ENCODE measurements at regions not wholly inside any gene's neighbourhood (a gene's known extent, or its start where the extent isn't known, plus 50 kb on each side); places are given as distances from the start of the nearest gene placed in this dataset.
A peak's percentile ranks its signal among the peaks of the same experiment; 100 is the strongest.
"Not testable (repeated sequence)": the region's sequence is repeated elsewhere in the genome, so short reads cannot be mapped to it uniquely, and the experiment has no call there.

DNA sequence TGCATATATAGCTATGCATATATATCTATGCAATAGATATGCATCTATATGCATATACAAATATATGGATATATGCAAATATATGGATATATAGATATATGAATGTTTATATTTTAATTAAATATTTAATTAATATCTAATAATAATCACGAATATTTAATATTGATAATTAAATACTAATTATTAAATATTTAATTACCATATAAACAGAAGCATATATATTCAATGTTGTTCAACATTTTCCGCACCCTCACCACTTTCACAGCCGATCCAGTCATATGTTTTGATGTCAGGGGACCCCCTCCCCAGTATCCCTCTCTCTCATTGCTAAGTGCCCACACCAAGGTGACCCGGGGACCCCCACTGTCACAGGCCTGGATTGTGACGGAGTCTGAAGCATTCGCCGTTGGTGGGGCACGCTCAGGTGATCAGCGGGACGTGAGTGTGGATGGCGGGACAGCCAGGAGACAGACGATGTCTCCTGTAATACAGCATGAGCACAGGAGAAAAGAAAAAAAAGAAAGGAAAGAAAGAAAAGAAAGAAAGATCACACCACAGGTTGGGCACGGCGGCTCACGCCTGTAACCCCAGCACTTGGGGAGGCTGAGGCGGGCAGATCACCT, 199.7 kb downstream of the CRLF2 start:
- DNase-seq: no peak

DNA sequence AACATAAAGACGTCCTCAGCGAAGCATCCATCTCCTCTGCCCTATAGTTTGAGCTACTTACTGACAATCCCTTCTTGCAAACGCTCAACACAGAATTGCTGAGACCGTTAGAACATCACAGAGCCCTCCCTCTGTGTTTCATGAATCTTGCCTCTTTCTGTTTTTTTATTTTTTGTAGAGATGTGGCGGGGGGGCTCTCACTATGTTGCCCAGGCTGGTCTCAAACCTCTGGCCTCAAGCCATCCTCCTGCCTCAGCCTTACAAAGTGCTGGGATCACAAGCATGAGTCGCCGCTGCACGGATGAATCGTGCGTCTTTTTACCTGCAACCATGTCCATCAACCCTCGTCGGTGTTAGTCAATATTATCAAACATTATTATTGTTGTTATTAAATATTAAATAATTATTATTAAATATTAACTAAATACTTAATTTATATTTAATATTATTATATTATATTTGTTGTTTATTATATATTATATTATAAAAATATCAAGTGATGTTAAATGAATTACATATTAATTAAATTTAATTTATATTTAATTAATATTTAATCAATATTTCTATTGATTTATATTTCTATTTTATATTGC, 200.7 kb downstream of the CRLF2 start:
- DNase-seq: peak in 1 of 5 donors; percentile 11

DNA sequence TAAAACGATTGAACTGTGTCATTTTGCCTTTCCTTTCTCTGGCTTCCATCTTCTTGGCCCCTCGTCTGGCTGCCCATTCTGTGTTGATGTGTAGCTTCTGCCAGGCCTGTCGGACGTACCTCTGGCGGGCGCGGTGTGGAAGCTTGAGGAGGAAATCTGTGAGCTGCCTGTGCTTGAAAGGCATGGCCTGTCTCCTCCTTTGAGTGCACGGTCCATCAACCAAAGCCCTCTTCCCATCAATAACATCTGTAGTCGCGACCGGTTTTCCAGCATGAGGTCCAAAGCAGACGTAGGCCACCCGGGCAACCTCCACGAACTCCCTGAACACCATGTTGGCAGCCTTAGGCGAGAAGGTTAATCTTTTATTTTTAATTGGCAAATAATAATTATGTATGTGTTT, 202.7 kb downstream of the CRLF2 start:
- no peak for DNase-seq

DNA sequence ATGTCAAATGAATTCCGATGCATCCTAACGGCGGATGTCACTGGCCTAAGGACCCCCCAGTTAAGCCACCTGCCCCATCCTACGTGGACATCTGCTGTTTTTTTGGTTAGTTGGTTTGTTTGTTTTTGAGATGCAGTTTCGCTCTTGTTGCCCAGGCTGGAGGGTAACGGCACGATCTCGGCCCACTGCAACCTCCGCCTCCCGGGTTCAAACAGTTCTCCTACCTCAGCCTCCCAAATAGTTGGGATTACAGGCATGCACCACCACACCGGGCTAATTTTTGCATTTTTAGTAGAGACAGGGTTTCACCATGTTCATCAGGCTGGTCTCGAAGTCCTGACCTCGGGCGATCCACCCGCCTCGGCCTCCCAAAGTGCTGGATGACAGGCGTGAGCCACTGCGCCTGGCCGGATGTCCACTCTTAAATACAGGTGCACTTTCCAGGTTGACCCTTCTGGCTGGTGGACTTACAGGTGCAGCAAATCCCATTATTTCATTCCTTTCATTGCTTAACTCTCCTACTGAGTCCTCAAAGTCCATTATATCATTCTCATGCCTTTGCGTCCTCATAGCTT, 206.2 kb downstream of the CRLF2 start:
- no peak for DNase-seq

DNA sequence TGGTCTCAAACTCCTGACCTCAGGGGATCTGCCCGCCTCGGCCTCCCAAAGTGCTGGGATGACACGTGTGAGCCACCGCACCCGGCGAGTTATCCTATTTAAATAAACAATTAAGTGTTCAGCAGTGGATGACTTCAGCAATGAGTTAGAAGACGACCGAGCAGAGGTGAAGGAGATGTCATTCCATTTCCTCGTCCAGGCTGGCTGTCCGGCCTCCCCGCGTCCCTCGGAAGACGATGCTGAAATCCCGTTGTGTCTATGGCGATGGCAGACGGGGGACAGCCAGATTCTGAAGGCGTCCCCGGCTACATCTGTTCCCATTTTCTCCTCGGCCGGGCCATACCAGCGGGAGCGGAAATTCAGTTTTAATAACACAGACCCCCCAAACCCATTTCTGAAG, 209.8 kb downstream of the CRLF2 start:
- DNase-seq: no peak

DNA sequence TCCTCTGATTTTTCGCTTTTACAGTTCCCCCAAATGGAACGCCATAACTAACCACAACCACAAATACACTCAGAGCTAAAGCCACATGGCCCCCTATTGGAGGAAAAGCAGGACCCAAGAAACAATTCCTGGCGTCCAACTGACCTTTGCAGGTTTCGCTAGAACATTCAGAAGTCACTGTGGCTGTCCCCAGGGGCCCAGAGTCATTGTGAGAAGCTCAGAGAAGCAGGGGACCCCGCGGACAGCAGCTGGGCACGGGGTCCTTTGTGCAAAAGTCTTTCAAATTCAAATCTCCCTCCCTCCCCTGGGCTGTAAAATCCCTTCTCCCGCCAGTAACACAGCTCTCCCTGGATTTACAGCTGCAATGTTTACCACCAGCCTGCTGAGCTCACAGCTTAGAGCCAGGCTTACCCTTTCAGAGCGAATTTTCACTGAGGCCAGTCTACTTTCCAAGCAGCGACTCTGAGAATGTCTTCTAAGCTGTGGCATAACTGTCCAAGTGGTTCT, 214.8 kb downstream of the CRLF2 start:
- DNase-seq: no peak

DNA sequence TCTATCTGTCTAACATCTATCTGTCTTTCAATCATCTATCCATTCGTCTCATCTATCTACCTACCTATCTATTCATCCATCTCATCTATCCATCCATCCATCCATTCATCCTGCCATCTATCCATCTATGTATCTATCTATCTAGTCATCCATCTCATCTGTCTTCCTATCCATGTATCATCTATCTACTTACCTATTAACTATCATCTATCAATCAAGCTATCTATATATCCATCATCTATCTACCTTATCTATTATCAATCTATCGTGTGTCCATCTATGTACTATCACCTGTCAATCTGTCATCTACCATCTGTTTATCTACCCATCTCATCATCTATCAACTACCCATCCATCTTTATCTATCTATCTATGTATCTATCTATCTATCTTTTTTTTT, 217.7 kb downstream of the CRLF2 start:
- DNase-seq: no peak

DNA sequence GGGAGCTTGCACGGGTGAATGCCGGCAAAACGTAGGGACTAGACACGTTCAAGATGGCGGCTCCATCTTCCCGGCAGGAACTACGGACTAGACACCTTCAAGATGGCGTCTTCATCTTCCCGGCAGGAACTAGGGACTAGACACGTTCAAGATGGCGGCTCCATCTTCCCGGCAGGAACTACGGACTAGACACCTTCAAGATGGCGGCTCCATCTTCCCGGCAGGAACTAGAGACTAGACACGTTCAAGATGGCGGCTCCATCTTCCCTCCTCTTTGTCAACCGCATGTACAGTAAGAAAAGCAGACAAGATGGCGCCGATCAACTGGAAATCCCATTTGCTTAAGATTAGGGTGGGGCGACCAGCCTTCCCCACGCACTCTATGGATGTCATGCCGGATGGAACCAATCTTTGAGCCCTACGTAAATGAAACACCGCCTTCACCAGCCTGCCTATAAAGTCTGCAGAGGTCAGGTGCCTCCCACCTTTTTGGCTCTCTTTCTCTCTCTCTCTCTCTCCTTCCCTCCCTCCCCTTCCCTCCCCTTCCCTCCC, 222.4 kb downstream of the CRLF2 start:
- peak in 4 of 5 donors; percentile 23 to 94 (median 34) for DNase-seq

DNA sequence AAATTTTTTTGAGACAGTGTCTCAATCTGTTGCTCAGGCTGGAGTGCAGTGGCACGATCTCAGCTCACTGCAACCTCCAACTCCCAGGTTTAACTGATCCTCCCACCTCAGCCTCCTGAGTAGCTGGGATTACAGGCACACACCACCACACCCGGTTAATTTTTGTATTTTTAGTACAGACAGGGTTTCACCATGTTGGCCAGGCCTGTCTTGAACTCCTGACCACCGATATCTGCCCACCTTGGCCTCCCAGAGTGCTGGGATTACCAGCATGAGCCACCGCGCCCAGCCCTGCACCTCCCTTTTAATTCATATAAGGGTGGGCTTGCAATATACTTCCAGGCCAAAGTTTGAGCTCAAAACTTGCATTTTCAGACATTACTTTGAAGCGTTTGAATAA, 223.9 kb downstream of the CRLF2 start:
- not testable (repeated sequence) for DNase-seq

DNA sequence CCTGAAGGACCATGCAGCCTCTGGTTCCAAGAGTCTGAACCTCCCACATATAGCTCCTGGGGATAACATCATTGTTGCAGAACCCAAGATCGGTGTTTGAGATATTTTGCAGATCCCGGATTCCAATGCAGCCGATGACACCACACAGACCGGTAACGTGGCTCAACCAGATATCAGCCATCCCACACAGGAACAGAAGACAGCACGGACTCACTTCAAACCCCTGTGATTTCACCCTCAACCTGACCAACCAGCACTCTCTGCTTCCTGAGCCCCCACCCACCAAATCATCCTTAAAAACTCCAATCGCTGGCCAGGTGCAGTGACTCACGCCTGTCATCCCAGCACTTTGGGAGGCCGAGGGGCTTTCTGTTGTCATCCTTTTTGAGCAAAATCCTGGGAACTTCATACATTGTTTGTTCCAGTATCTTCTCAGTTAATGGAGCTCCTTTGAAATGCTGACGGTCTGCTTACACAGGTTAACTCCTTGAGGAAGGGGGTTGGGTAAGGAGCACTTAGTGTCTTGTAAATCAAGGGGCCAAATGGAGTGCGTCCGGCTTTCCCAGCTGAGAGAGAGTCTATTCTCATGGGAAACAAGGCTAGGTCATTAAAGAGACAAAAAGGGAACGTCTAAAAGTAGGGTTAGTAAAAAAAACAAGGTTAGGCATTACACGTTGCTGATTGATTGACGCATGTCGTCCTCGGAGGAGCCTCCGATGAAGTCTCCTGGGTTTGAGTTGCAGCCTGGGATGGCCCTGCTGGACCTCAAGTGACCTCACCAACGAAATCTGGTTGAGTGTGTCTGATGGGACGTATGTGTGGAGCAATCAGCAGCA, 230.4 kb downstream of the CRLF2 start:
- DNase-seq: no peak

DNA sequence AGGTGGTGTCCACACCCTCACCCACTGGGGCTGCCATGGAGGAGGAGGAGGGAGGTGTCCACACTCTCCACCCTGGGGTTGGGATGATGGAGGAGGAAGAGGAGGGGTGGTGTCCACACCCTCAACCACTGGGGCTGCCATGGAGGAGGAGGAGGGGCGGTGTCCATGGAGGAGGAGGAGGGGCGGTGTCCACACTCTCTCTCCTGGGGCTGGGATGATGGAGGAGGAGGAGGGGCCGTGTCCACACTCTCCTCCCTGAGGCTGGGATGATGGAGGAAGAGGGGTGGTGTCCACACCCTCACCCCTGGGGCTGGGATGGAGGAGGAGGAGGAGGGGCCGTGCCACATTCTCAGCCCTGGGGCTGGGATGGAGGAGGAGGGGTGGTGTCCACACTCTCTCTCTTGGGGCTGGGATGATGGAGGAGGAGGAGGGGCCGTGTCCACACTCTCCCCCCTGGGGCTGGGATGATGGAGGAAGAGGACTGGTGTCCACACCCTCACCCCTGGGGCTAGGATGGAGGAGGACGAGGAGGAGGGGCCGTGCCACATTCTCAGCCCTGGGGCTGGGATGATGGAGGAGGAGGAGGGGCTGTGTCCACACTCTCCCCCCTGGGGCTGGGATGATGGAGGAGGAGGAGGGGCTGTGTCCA, 231.7 kb downstream of the CRLF2 start:
- DNase-seq: no peak

DNA sequence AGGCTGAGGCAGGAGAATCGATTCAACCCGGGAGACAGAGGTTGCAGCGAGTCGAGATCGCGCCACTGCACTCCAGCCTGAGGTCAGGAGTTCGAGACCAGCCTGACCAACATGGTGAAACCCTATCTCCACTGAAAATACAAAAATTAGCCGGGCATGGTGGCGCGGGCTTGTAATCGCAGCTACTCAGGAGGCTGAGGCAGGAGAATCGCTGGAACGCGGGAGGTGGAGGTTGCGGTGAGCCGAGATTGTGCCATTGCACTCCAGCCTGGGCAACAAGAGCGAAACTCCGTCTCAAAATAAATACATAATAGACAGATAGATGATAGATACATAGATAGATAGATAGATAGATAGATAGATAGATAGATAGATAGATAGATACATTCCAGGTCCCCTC, 233.3 kb downstream of the CRLF2 start:
- not testable (repeated sequence) for DNase-seq

DNA sequence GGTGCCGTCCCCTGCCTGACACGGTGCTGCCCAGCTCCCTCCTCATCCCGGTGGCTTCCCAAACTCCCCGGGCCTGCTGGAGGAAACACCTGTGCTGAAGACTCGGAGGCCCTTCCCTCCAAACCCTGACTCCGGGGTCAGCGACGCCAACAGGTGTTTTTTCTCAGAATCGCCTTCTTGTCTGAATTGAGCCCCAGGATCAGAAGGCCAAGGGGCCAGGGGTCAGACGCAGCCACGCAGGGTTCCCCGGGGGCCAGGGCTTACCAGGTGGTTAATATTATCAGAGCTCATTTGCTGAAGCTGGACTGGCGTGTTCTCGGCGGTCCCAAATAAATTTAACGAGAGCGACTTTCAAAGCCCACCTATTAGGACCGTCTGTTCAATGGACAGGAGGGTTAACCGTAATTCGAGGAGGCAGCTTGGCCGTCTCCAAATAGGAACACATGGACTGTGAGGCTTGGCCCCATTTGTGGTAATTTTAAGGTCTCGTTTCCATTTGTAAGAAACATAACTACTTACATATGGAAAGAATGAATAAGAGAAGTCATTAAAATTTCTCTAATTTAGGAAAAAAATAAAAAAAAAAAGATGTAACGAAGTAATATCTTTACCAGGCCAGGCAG, 239.3 kb downstream of the CRLF2 start:
- no peak for DNase-seq

DNA sequence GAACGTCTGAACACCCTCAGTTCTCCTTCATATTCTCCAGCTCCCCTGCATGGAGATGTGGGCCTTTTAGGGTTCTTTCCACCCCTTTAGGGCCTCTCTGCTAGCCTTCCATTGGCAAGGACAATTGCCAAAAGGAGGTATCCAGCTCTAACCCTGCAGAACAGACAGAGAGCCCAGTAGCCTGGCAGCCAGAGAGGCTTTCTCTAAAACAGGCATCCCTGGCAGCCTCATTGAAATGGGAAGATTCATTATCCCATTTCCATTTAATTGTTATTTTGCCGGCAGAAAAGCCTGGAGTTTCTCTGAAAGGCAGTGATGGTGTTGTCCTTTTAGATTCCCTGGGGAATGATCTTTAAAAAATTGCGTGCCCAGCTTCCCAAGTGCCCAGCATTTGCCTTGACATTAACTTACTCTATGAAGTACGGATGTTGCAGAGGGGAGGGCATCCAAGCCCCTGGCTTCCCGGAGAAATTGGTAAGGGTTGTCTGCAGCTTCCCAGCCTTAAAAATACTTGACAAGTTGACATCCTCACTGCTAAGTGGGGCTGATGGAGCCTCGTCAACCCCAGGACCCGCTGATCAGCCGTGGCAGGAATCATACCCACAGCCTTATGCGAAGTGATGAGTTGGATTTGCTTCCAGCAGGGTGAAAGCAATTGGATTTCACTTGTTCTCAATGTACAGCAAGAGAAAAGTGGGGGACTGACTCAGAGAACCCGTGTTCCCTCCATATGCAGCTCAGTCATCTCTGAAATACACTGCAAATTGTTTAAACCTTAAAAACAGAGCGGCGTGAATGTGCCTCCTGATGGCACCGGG, 244.1 kb downstream of the CRLF2 start:
- DNase-seq: no peak

DNA sequence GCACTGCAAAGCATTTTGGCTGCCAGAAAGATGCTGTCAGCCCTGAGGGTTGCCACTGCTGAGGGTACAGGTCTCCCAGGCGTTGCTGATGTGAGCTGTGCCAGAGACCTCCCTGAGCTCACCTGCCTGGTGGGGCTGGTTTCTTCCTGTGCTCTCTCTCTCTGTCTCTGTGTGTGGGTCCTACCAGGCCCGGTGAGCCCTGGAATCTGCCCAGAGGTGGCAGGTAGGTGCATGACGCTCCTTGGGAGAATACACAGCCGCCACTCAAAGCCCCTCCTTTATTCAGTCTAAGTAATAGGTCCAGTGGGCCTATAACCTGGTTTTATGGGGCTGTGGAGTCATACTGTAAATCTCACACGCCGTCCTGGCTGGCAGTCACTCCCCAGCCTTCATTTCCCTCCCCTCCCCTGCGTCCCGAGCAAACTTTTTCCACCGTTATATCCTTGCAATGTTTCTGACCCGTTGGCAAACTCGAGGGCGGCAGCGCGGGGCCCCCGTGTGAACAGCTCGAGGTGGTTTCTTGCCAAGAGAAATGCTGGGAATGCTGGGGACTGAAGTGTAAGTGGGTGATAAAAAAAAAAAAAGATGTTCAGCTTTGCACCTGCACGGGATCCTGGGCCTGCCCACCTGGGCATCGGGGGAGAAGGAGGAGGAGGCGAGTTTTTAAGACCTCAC, 245.9 kb downstream of the CRLF2 start:
- no peak for DNase-seq

DNA sequence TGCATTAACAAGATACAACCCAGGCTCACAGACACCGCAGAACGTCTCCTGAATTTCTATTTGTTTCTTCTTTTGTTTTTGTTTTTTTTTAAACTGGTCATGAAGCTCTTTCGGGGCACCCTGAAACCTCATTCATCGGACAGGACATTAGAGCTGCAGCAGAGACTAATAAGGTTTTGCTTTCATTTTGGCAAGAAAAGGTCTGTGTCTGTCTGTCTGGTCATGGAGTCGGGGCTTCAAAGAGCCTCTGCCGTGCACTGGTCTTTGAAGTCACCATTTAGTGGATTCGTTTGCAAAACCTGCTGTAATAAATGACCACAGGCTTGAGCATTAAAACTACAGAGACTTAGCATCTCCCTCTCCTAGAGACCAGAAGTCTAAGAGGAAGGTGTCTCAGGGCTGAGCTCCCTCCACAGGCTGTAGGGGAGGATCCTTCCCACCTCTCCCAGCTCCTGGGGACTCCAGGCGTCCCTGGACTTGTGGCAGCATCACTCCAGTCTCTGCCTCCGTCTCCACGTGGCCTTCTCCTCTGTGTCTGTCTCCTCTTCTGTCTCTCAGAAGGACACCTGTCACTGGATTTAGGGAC, 247.5 kb downstream of the CRLF2 start:
- no peak for DNase-seq

DNA sequence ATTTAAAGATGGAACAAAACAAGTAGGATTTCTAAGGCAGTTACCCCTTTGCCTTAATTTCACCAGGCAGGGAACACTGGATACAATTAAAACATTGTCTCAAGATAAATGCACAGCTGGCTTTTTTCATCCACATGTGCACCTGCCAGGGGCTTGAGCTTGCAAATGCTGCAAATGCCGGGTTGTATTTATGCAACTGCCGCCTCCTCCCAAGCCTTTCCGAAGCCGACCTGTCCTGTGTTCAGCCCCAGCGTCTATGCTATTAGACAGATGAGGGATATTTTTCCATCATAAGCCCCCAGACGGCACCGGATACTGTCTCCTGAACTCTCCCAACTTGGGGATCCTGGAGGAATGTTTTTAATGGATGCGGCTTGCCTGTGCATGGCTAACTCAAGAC, 251.6 kb downstream of the CRLF2 start:
- DNase-seq: no peak

DNA sequence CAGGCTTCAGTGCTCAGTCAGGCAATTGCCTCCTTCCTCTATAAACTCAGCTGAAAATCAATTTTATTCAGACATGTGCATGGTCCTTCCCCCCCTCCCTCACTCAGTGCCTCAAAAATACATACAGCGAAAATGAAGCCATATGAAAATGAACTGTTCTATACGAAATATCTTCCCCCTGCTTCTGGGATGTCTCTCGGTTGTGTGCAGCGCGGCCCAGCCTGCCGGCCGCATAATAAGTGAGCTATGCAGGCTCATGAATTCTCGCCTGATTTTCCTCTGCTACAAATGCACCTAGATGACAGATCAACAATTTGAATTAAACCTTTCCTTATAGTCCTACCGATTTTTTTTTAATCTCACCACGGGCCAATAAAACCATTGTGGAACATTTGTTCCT, 252.9 kb downstream of the CRLF2 start:
- DNase-seq: no peak

DNA sequence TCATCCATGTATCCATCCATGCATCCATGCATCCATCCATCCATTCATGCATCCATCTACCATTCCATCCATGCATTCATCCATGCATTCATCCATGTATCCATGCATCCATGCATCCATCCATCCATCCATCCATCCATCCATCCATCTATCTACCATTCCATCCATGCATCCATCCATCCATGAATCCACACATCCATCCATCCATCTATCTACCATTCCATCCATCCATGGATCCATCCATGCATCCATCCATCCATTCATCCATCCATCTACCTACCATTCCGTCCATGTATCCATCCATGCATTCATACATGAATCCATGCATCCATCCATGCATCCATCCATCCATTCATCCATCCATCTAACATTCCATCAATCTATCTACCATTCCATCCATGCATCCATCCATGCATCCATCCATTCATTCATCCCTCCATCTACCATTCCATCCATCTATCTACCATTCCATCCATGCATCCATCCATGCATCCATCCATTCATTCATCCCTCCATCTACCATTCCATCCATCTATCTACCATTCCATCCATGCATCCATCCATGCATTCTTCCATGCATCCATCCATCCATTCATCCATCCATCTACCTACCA, 257.2 kb downstream of the CRLF2 start:
- not testable (repeated sequence) for DNase-seq
